ENCODE measurements at regions not wholly inside any gene's neighbourhood (a gene's known extent, or its start where the extent isn't known, plus 50 kb on each side); places are given as distances from the start of the nearest gene placed in this dataset.

- CTCF ChIA-PET = interaction anchor here (0.6 kb wide), 1 partner anchor 15 kb away, joined by 3 read pairs; no protein-coding TSS in a partner anchor
- no peak for DNase-seq (ENCODE audit: low read depth)
- POLR2A ChIA-PET = no interaction called here
- Histone ChIP-seq H3K36me3 (ENCODE audit: control insufficient read depth, insufficient read depth, low read length) (no peaks in the 10 kb centered on the region), H3K4me3 (ENCODE audit: low read depth, low read length) (no peak overlapping the region), H3K27me3 (ENCODE audit: control insufficient read depth, insufficient read depth, low read length) (no peaks in the 10 kb centered on the region)
- TF ChIP-seq CTCF (IDR thresholded peaks at IDR 0.05; ENCODE audit: insufficient read depth, low read depth, low read length) = no peak
Observed at GRCh38 chr6:119603501-119603900, 253.9 kb upstream of the MAN1A1 start.

GRCh38 chr6:119602215-119603178 lies 252.9 kb upstream of the MAN1A1 start:
- ChIA-PET CTCF (no interaction called here), POLR2A (no interaction called here)
- no peaks in the 10 kb centered on the region for H3K36me3 ChIP-seq (ENCODE audit: control insufficient read depth, insufficient read depth, low read length)
- TF ChIP-seq CTCF (IDR thresholded peaks at IDR 0.05; ENCODE audit: insufficient read depth, low read depth, low read length) = no peak
- DNase-seq (ENCODE audit: low read depth) = no peak
- H3K27me3 ChIP-seq (ENCODE audit: control insufficient read depth, insufficient read depth, low read length) = no peaks in the 10 kb centered on the region
- no peak overlapping the region for H3K4me3 ChIP-seq (ENCODE audit: low read depth, low read length)

GRCh38 chr6:119598883-119599282 lies 249.3 kb upstream of the MAN1A1 start:
- Histone ChIP-seq H3K4me3 (ENCODE audit: low read depth, low read length) (no peak overlapping the region), H3K27me3 (ENCODE audit: control insufficient read depth, insufficient read depth, low read length) (no peaks in the 10 kb centered on the region), H3K36me3 (ENCODE audit: control insufficient read depth, insufficient read depth, low read length) (no peaks in the 10 kb centered on the region)
- no peak for TF ChIP-seq CTCF (IDR thresholded peaks at IDR 0.05; ENCODE audit: insufficient read depth, low read depth, low read length)
- ChIA-PET CTCF (no interaction called here), POLR2A (no interaction called here)
- DNase-seq (ENCODE audit: low read depth) = no peak

GRCh38 chr6:119594907-119595306 lies 245.3 kb upstream of the MAN1A1 start:
- Histone ChIP-seq H3K4me3 (ENCODE audit: low read depth, low read length) (no peak overlapping the region), H3K36me3 (ENCODE audit: control insufficient read depth, insufficient read depth, low read length) (no peaks in the 10 kb centered on the region), H3K27me3 (ENCODE audit: control insufficient read depth, insufficient read depth, low read length) (no peaks in the 10 kb centered on the region)
- no peak for DNase-seq (ENCODE audit: low read depth)
- TF ChIP-seq CTCF (IDR thresholded peaks at IDR 0.05; ENCODE audit: insufficient read depth, low read depth, low read length) = no peak
- ChIA-PET POLR2A (no interaction called here), CTCF (no interaction called here)

GRCh38 chr6:119591235-119591634 lies 241.7 kb upstream of the MAN1A1 start:
- ChIA-PET POLR2A (no interaction called here), CTCF (no interaction called here)
- H3K4me3 ChIP-seq (ENCODE audit: low read depth, low read length) = no peak overlapping the region
- H3K27me3 ChIP-seq (ENCODE audit: control insufficient read depth, insufficient read depth, low read length) = no peaks in the 10 kb centered on the region
- DNase-seq (ENCODE audit: low read depth) = no peak
- H3K36me3 ChIP-seq (ENCODE audit: control insufficient read depth, insufficient read depth, low read length) = no peaks in the 10 kb centered on the region
- no peak for TF ChIP-seq CTCF (IDR thresholded peaks at IDR 0.05; ENCODE audit: insufficient read depth, low read depth, low read length)
